SK-MEL-5 (cell line): ENCODE measurements at regions not wholly inside any gene's neighbourhood (a gene's known extent, or its start where the extent isn't known, plus 50 kb on each side); places are given as distances from the start of the nearest gene placed in this dataset.
"Not testable (repeated sequence)": the region's sequence is repeated elsewhere in the genome, so short reads cannot be mapped to it uniquely, and the experiment has no call there.

Experiments used
- DNase-seq: peaks from one replicate; pipeline ENCODE4 v3.0.0-alpha.2; 2016; ENCODE audit warnings: low read depth, low spot score
- in situ Hi-C: cut with HindIII; loops from 2 replicates; pipeline ENCODE4 v1.10.0; 2016; ENCODE audit warnings: low sequenced_read_pairs, high pct_unique_total_duplicates, low pct_unique_long_range_greater_than_20kb

- in situ Hi-C loops, result no loop called here
- DNase-seq, result no peak
Observed at GRCh38 chr3:115401851-115402501, 221.3 kb upstream of the GAP43 start.

- no peak for DNase-seq
- in situ Hi-C loops, result no loop called here
Observed at GRCh38 chr3:115402651-115403050, 220.7 kb upstream of the GAP43 start.

GRCh38 chr3:115403786-115404185, 219.5 kb upstream of the GAP43 start:
- DNase-seq, result no peak
- in situ Hi-C loops, result no loop called here

DNA sequence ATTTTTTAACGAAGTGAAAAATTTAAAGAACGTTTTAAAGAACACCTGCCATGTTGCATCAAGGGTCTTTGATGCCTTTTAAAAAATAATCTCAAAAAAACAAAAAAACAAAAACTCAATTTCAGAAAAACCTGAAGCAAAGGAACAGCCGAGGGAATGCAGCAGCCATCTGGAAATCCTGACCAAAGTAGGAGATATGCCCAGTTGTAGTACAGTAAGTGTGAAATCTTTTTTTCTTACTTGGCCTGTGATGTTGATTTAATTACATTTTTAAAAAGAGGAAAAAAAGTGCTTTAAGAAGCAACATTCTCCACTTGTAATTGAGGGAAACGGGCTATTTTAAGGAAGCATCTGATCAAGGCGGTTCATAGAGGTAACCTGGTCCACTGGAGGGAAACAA, 213.7 kb upstream of the GAP43 start:
- in situ Hi-C loops, result no loop called here
- DNase-seq, result no peak

DNA sequence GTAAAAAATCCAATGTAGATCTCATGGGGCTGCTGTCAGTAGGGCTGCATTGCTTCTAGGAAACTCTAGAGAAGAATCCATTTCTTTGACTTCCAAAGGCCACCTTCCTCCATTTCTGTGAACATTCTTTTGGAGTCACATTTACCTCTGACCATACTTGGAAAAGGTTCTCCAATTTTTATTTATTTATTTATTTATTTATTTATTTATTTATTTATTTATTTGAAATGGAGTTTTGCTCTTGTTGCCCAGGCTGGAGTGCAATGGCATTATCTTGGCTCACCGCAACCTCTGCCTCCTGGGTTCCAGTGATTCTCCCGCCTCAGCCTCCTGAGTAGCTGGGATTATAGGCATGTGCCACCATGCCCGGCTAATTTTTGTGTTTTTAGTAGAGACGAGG, 208.7 kb upstream of the GAP43 start:
- in situ Hi-C loops, result not testable (repeated sequence)

GRCh38 chr3:115415246-115415996, 207.9 kb upstream of the GAP43 start:
- in situ Hi-C loops, result no loop called here
- DNase-seq, result peak; percentile 43

More for the DNA sequence above, 208.7 kb upstream of the GAP43 start:
- not testable (repeated sequence) for DNase-seq

- DNase-seq, result no peak
- in situ Hi-C loops, result no loop called here
Observed at GRCh38 chr3:115418583-115418982, 204.7 kb upstream of the GAP43 start.

DNA sequence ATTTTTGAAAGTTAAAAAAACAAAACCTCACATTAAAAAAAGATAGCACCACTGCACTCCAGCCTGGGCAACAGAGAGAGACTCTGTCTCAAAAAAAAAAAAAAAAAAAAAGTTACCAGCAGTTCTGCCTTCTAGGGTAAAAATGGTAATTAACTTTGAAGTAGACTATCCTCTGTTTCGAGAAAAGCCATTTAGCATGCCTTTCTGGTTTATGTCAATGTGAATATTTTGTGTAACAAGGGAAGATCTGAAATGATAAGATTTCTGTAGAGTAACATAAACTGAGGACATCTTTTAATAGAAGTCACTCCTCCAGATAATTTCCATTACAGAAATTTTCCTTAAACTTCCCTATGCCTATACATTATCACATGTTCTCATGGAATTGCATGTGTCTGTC, 203.2 kb upstream of the GAP43 start:
- in situ Hi-C loops, result no loop called here
- DNase-seq, result no peak

DNA sequence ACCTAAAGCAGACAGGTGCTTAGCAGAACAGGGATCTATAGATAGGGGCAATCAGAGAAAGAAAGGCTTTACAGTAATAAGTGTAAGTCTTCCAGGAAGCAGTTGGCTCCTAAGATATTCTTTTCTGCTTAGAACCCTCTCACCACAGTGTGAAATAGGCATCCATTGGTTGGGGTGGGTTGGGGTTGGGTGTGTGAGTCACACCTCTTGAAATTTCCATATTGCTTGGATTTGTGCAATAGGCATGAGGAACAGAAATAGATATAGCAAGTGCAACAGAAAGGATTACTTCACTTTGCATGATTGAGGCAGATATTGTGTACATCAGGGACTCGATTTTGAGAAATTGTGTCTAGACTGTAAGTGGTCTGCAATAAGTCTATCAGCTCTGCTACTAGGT, 200.1 kb upstream of the GAP43 start:
- DNase-seq, result no peak
- in situ Hi-C loops, result no loop called here

DNA sequence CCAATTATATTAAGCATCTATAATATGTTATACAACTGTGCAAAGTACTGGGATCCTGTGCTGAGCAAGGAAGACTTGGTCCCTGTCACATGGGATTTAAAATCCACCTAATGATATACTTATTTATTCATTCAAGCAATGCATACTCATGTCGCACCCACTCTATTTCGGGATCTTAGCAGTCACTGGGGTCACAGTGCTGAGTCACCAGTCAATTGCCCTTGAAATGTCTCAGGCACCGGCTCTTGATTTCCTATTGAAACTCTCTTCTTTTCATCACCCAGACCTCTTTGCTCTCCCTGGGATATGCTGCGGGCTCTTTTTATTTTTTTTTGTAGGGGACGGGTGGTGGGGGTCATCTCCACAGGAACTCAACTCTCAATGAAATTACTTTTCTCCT, 194.5 kb upstream of the GAP43 start:
- DNase-seq, result no peak
- in situ Hi-C loops, result no loop called here

- DNase-seq, result peak; percentile 39
- in situ Hi-C loops, result no loop called here
Observed at GRCh38 chr3:115436767-115437301, 186.5 kb upstream of the GAP43 start.

- in situ Hi-C loops, result no loop called here
- DNase-seq, result no peak
Observed at GRCh38 chr3:115438799-115439198, 184.5 kb upstream of the GAP43 start.

DNA sequence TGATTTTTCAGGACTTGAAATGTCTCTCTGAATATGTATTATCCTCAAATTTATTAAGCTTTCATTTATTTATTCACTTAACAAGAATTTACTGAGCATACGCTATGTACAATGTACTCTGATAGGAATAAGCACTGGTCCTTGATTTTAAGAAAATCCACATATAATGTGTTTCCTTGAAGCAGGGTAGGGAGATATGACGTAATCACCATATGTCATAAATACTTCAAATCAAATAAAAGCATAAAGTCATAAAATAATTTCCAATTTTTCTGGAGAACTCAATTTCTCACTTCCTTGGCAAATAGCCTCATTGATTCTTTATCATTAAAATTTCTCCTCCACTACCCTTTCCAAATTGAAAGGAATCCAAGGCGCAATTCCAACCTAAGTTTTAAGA, 177.8 kb upstream of the GAP43 start:
- DNase-seq, result no peak
- in situ Hi-C loops, result no loop called here

- in situ Hi-C loops, result no loop called here
- no peak for DNase-seq
Observed at GRCh38 chr3:115448851-115449250, 174.5 kb upstream of the GAP43 start.

- in situ Hi-C loops, result no loop called here
- DNase-seq, result no peak
Observed at GRCh38 chr3:115450036-115450435, 173.3 kb upstream of the GAP43 start.

GRCh38 chr3:115464036-115464435, 159.3 kb upstream of the GAP43 start:
- DNase-seq, result no peak
- in situ Hi-C loops, result no loop called here

DNA sequence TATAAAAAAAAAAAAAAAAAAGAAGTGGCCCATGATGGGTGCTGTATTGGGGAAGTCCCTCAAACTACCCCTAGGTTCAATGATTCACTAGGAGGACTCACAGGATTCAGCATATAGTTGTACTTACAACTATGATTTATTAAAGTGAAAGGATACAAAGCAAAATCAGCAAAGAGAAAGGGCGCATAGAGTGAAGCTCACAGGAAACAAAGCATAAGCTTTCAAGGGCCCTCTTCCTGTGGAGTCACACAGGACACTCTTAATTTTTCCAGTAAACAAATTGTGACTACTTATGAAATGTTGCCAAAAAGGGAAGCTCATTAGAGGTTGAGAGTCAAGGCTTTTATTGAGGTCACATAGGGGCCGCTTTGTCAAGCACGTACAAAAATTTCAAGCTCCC, 153.7 kb upstream of the GAP43 start:
- in situ Hi-C loops, result no loop called here
- no peak for DNase-seq

DNA sequence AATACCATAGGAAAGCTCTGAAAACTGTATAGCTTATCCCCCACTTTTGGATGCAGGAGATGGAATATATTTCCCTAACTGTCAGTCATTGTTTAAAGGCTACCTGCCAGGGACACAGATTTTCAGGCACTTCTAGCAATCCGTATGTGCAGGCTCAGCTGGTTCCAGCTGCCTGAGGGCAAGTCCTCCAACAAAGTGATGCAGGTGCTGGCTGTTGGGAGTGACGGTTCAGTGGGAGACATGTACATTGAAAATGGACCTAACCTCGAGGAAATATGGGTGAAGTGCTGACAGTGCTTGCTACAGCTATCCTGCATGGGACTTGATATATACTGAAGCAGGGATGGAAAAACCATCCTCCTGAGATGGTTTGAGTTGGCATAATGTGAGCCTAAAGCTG, 153.1 kb upstream of the GAP43 start:
- in situ Hi-C loops, result no loop called here
- DNase-seq, result no peak
